Sigmoid colon (tissue), 6 donors: ENCODE measurements at regions not wholly inside any gene's neighbourhood (a gene's known extent, or its start where the extent isn't known, plus 50 kb on each side); places are given as distances from the start of the nearest gene placed in this dataset.

Experiments
- DNase-seq: peaks from one replicate; pipeline ENCODE4 v3.0.0-alpha.2; 2019
- H3K27ac ChIP-seq, 4 donors: fragments of 200-600 bp; sonication (generic); one replicate each; pipeline ENCODE4 v1.5.1; 2016 to 2019; ENCODE audit warnings: mild to moderate bottlenecking in 1 of 4
- H3K27me3 ChIP-seq, 3 donors: fragments of 200-600 bp; sonication (generic); one replicate each; pipeline ENCODE4 v1.5.1; 2019; ENCODE audit warnings: mild to moderate bottlenecking in 1 of 3
- H3K36me3 ChIP-seq, 4 donors: fragments of 200-600 bp; sonication (generic); one replicate each; pipeline ENCODE4 v1.5.1; 2016 to 2019
- H3K4me1 ChIP-seq, 4 donors: fragments of 200-600 bp; sonication (generic); one replicate each; pipeline ENCODE4 v1.5.1; 2017 to 2019
- H3K4me3 ChIP-seq, 4 donors: fragments of 200-600 bp; sonication (generic); one replicate each; pipeline ENCODE4 v1.5.1; 2017 to 2019; ENCODE audit warnings: mild to moderate bottlenecking in 2 of 4, moderate library complexity in 1 of 4
- H3K9me3 ChIP-seq, 4 donors: fragments of 200-600 bp in 3 of 4; sonication (generic) in 3 of 4; one replicate each; pipeline versions ENCODE4 v1.5.1 to v1.6.1; 2013 to 2019
- CTCF ChIP-seq, 4 experiments: fragments of 450-650 bp in 3 of 4; fragments of 200-600 bp in 1 of 4; IDR thresholded peaks; one replicate each; pipeline ENCODE4 v1.5.1; 2016 to 2019; ENCODE audit warnings: antibody characterized with exemption in 4 of 4, mild to moderate bottlenecking in 3 of 4, moderate library complexity in 2 of 4
- EP300 ChIP-seq, 4 donors: sonication (generic); formaldehyde crosslinking; IDR thresholded peaks; one replicate each; pipeline ENCODE4 v1.6.1; 2017; ENCODE audit warnings: antibody characterized with exemption in 4 of 4
- POLR2A ChIP-seq, 2 donors: fragments of 450-650 bp; IDR thresholded peaks; one replicate each; pipeline ENCODE4 v1.6.1; 2016; ENCODE audit warnings: antibody characterized with exemption in 2 of 2, mild to moderate bottlenecking in 2 of 2, moderate library complexity in 2 of 2
- POLR2AphosphoS5 ChIP-seq, 4 donors: sonication (generic); formaldehyde crosslinking; IDR thresholded peaks; one replicate each; pipeline ENCODE4 v1.6.1; 2017; ENCODE audit warnings: antibody characterized with exemption in 4 of 4
- WGBS, 2 donors: extraction: QIAGEN DNeasy Blood & Tissue Kit; methylation state at CpG; one replicate each; pipeline ENCODE4 v1.1.7; 2013; 5-methylcytosine and 5-hydroxymethylcytosine counted together
- intact Hi-C: fragments of 100-400 bp; cut with DNase I; formaldehyde crosslinking; loops from one replicate; pipeline ENCODE4 v1.15.1; 2023
- donor health status: healthy with polysubstance abuse.
- donor health status: healthy.

GRCh38 chr15:59821286-59821685 lies 132.2 kb upstream of the BNIP2 start:
- Histone ChIP-seq H3K27ac (no peak overlapping the region), H3K4me1 (no peaks in the 10 kb centered on the region), H3K27me3 (peaks cover 0 to 9% (median 0%) of the 10 kb centered on the region in 3 donors), H3K4me3 (no peak overlapping the region), H3K9me3 (peaks cover 0 to 3% (median 0%) of the 10 kb centered on the region in 4 donors), H3K36me3 (no peaks in the 10 kb centered on the region)
- no peak for DNase-seq
- intact Hi-C loops, result no loop called here
- 61 to 66% methylated on average over 1 of the region's 1 CpG for WGBS, 2 donors
- TF ChIP-seq POLR2AphosphoS5 (IDR thresholded peaks at IDR 0.05), result no peak
- TF ChIP-seq POLR2A (IDR thresholded peaks at IDR 0.05), result no peak
- TF ChIP-seq EP300 (IDR thresholded peaks at IDR 0.05), result no peak
- no peak for TF ChIP-seq CTCF (IDR thresholded peaks at IDR 0.05)

GRCh38 chr15:59819092-59819491 lies 130.0 kb upstream of the BNIP2 start:
- Histone ChIP-seq H3K4me3 (no peak overlapping the region), H3K9me3 (peaks cover 0 to 3% (median 0%) of the 10 kb centered on the region in 4 donors), H3K4me1 (no peaks in the 10 kb centered on the region), H3K36me3 (no peaks in the 10 kb centered on the region), H3K27ac (no peak overlapping the region), H3K27me3 (peaks cover 0 to 13% (median 0%) of the 10 kb centered on the region in 3 donors)
- DNase-seq, result no peak
- intact Hi-C loops, result no loop called here
- TF ChIP-seq POLR2A (IDR thresholded peaks at IDR 0.05), result no peak
- no peak for TF ChIP-seq POLR2AphosphoS5 (IDR thresholded peaks at IDR 0.05)
- TF ChIP-seq CTCF (IDR thresholded peaks at IDR 0.05), result no peak
- no peak for TF ChIP-seq EP300 (IDR thresholded peaks at IDR 0.05)
- 23 to 49% methylated on average over 4 of the region's 4 CpGs for WGBS, 2 donors

DNA sequence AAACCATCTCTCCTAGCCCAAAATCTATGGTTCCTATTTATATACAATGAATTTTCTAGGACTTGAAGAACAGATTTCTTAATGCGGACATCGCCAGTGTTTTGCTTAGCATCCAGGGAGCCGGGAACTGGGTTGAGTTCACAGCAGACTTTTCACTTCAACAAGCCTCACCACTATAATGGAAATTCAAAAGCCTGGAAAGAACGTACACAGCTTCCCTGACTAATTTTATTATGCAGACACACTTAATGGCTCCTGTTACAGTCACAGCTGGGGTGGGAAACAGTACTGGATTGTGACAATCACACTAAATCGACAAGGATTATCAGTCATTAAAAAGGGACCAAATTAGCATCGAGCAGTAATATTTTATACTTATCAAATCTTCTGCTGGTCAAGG lies 129.2 kb upstream of the BNIP2 start:
- Histone ChIP-seq H3K27ac (no peak overlapping the region), H3K9me3 (peaks cover 0 to under 1% (median 0%) of the 10 kb centered on the region in 4 donors), H3K27me3 (peaks cover 0 to 13% (median 0%) of the 10 kb centered on the region in 3 donors), H3K36me3 (no peaks in the 10 kb centered on the region), H3K4me3 (no peak overlapping the region), H3K4me1 (no peaks in the 10 kb centered on the region)
- intact Hi-C loops, result no loop called here
- TF ChIP-seq POLR2A (IDR thresholded peaks at IDR 0.05), result no peak
- TF ChIP-seq EP300 (IDR thresholded peaks at IDR 0.05), result no peak
- no peak for TF ChIP-seq CTCF (IDR thresholded peaks at IDR 0.05)
- no peak for TF ChIP-seq POLR2AphosphoS5 (IDR thresholded peaks at IDR 0.05)
- 49 to 67% methylated on average over 6 of the region's 6 CpGs for WGBS, 2 donors
- DNase-seq, result no peak

DNA sequence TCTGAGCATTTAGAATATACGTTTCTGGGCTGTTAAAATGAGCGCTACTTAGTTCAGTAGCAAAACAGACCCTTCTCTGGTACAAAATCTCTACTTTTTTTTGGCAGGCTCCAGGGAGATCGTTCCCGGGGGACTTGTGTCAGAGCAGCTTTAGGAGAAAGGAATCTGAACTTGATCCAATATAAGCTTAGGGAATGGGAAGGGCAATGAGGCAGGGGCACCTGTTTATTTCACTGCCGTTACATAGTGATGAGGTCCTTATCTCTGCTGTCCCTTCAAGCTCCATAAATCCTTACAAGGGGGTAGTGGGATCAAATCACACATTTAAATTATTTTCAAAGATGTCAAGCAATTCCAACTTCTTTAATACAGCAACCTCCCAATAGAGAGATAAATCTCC lies 128.7 kb upstream of the BNIP2 start:
- H3K4me1 ChIP-seq, result no peaks in the 10 kb centered on the region
- TF ChIP-seq CTCF (IDR thresholded peaks at IDR 0.05) (no peak), POLR2A (IDR thresholded peaks at IDR 0.05) (no peak), POLR2AphosphoS5 (IDR thresholded peaks at IDR 0.05) (no peak), EP300 (IDR thresholded peaks at IDR 0.05) (no peak)
- no peaks in the 10 kb centered on the region for H3K36me3 ChIP-seq
- 46 to 61% methylated on average over 5 of the region's 5 CpGs for WGBS, 2 donors
- H3K27ac ChIP-seq, result no peak overlapping the region
- peaks cover 0 to 13% (median 0%) of the 10 kb centered on the region in 3 donors for H3K27me3 ChIP-seq
- no peaks in the 10 kb centered on the region for H3K9me3 ChIP-seq
- intact Hi-C loops, result no loop called here
- H3K4me3 ChIP-seq, result no peak overlapping the region
- no peak for DNase-seq

GRCh38 chr15:59817053-59817452 lies 127.9 kb upstream of the BNIP2 start:
- no peak for DNase-seq
- Histone ChIP-seq H3K4me3 (no peak overlapping the region), H3K9me3 (no peaks in the 10 kb centered on the region), H3K27me3 (peaks cover 0 to 13% (median 0%) of the 10 kb centered on the region in 3 donors), H3K36me3 (no peaks in the 10 kb centered on the region), H3K27ac (no peak overlapping the region), H3K4me1 (no peaks in the 10 kb centered on the region)
- 79 to 91% methylated on average over 1 of the region's 1 CpG for WGBS, 2 donors
- TF ChIP-seq EP300 (IDR thresholded peaks at IDR 0.05), result no peak
- no peak for TF ChIP-seq CTCF (IDR thresholded peaks at IDR 0.05)
- no peak for TF ChIP-seq POLR2A (IDR thresholded peaks at IDR 0.05)
- no peak for TF ChIP-seq POLR2AphosphoS5 (IDR thresholded peaks at IDR 0.05)
- intact Hi-C loops, result no loop called here
